Upper lobe of left lung (tissue), 6 donors: ENCODE measurements at regions not wholly inside any gene's neighbourhood (a gene's known extent, or its start where the extent isn't known, plus 50 kb on each side); places are given as distances from the start of the nearest gene placed in this dataset.

ENCODE experiments used
- ATAC-seq, 2 donors: fragments of 200-7000 bp; cut with Tn5 transposase; one replicate each; pipeline ENCODE4 v1.9.1; 2022; ENCODE audit warnings: mild to moderate bottlenecking in 2 of 2, moderate library complexity in 2 of 2; ENCODE audit not compliant: low FRiP score in 2 of 2
- DNase-seq, 2 donors: peaks; one replicate each; pipeline ENCODE4 v3.0.0-alpha.2; 2019 to 2020
- H3K27ac ChIP-seq, 4 donors: fragments of 200-600 bp; sonication (generic); one replicate each; pipeline ENCODE4 v1.5.1; 2016 to 2019
- H3K27me3 ChIP-seq, 4 donors: fragments of 200-600 bp; sonication (generic); one replicate each; pipeline ENCODE4 v1.5.1; 2017 to 2019
- H3K36me3 ChIP-seq, 4 donors: fragments of 200-600 bp; sonication (generic); one replicate each; pipeline ENCODE4 v1.5.1; 2016 to 2019
- H3K4me1 ChIP-seq, 4 donors: fragments of 200-600 bp; sonication (generic); one replicate each; pipeline ENCODE4 v1.5.1; 2018 to 2019
- H3K4me3 ChIP-seq, 4 donors: fragments of 200-600 bp; sonication (generic); one replicate each; pipeline ENCODE4 v1.5.1; 2017 to 2019; ENCODE audit warnings: mild to moderate bottlenecking in 2 of 4, moderate library complexity in 1 of 4
- H3K9me3 ChIP-seq, 4 donors: fragments of 200-600 bp; sonication (generic); one replicate each; pipeline ENCODE4 v1.5.1; 2018 to 2019
- EP300 ChIP-seq, 4 donors: sonication (generic); formaldehyde crosslinking; IDR thresholded peaks; one replicate each; pipeline ENCODE4 v1.5.1; 2017; ENCODE audit warnings: antibody characterized with exemption in 4 of 4, control low read depth in 2 of 4
- POLR2A ChIP-seq, 4 donors: fragments of 450-650 bp; IDR thresholded peaks; one replicate each; pipeline ENCODE4 v1.5.1; 2016 to 2017; ENCODE audit warnings: antibody characterized with exemption in 4 of 4, mild to moderate bottlenecking in 2 of 4
- POLR2AphosphoS5 ChIP-seq, 2 donors: sonication (generic); formaldehyde crosslinking; IDR thresholded peaks; one replicate each; pipeline ENCODE4 v1.5.1; 2017; ENCODE audit warnings: antibody characterized with exemption in 2 of 2
- WGBS, 2 donors: methylation state at CpG; one replicate each; pipeline ENCODE4 v1.1.5; 2017 to 2018; 5-methylcytosine and 5-hydroxymethylcytosine counted together
- TF ChIP-seq, protein P1 (sequence below), 6 experiments: fragments of 450-650 bp in 4 of 6; fragments of 200-600 bp in 2 of 6; sonication (generic) in 2 of 6; IDR thresholded peaks; one replicate each; pipeline ENCODE4 v1.5.1; 2016 to 2019; ENCODE audit warnings: antibody characterized with exemption in 6 of 6
- donor health status: DM: no; HTN: no; CAD: no; lungs with moderate emphysema.
- donor health status: DM: no; HTN: yes; CAD: no; lungs with severe emphysema.

DNA sequence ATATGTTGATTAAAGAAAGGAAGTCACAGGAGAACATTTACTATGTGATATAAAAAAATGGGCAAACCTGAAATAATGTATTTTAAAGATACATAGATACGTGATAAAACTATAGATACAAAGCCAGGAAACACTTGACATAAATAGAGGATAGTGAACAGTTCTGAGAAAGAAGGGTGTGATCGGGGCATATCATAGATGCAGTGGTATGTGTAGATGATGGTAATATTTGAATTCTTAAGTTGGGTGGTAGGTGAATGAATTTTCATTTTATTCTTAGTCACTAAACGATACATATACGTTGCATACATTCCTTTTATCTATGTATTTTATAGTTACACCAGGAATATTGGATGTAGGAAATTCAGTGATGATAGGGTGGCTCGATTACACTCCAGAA is 138.7 kb upstream of the ARRDC3 start:
- no peaks in the 10 kb centered on the region for H3K4me1 ChIP-seq
- H3K27ac ChIP-seq = no peak overlapping the region
- DNase-seq (no peak), ATAC-seq (no peak)
- TF ChIP-seq POLR2AphosphoS5 (IDR thresholded peaks at IDR 0.05) (no peak), EP300 (IDR thresholded peaks at IDR 0.05) (no peak), POLR2A (IDR thresholded peaks at IDR 0.05) (no peak)
- TF ChIP-seq, protein P1, sequence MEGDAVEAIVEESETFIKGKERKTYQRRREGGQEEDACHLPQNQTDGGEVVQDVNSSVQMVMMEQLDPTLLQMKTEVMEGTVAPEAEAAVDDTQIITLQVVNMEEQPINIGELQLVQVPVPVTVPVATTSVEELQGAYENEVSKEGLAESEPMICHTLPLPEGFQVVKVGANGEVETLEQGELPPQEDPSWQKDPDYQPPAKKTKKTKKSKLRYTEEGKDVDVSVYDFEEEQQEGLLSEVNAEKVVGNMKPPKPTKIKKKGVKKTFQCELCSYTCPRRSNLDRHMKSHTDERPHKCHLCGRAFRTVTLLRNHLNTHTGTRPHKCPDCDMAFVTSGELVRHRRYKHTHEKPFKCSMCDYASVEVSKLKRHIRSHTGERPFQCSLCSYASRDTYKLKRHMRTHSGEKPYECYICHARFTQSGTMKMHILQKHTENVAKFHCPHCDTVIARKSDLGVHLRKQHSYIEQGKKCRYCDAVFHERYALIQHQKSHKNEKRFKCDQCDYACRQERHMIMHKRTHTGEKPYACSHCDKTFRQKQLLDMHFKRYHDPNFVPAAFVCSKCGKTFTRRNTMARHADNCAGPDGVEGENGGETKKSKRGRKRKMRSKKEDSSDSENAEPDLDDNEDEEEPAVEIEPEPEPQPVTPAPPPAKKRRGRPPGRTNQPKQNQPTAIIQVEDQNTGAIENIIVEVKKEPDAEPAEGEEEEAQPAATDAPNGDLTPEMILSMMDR (IDR thresholded peaks at IDR 0.05) = no peak
- WGBS, 2 donors = 51 to 90% methylated on average over 5 of the region's 5 CpGs
- no peaks in the 10 kb centered on the region for H3K36me3 ChIP-seq
- no peaks in the 10 kb centered on the region for H3K27me3 ChIP-seq
- H3K9me3 ChIP-seq = no peaks in the 10 kb centered on the region
- H3K4me3 ChIP-seq = no peak overlapping the region

GRCh38 chr5:91521334-91521733 is 138.2 kb upstream of the ARRDC3 start:
- Histone ChIP-seq H3K9me3 (no peaks in the 10 kb centered on the region), H3K36me3 (no peaks in the 10 kb centered on the region), H3K27ac (no peak overlapping the region), H3K4me3 (no peak overlapping the region), H3K4me1 (no peaks in the 10 kb centered on the region), H3K27me3 (no peaks in the 10 kb centered on the region)
- 89 to 94% methylated on average over 1 of the region's 1 CpG for WGBS, 2 donors
- no peak for DNase-seq
- TF ChIP-seq POLR2A (IDR thresholded peaks at IDR 0.05) (no peak), EP300 (IDR thresholded peaks at IDR 0.05) (no peak), POLR2AphosphoS5 (IDR thresholded peaks at IDR 0.05) (no peak)
- TF ChIP-seq, protein P1 (IDR thresholded peaks at IDR 0.05) = no peak
- ATAC-seq = no peak

- Histone ChIP-seq H3K9me3 (no peaks in the 10 kb centered on the region), H3K36me3 (no peaks in the 10 kb centered on the region), H3K4me3 (no peak overlapping the region), H3K27me3 (no peaks in the 10 kb centered on the region), H3K4me1 (no peaks in the 10 kb centered on the region), H3K27ac (no peak overlapping the region)
- 52 to 54% methylated on average over 4 of the region's 4 CpGs for WGBS, 2 donors
- DNase-seq = no peak
- ATAC-seq = no peak
- TF ChIP-seq, protein P1 (IDR thresholded peaks at IDR 0.05) = no peak
- TF ChIP-seq POLR2AphosphoS5 (IDR thresholded peaks at IDR 0.05) (no peak), EP300 (IDR thresholded peaks at IDR 0.05) (no peak), POLR2A (IDR thresholded peaks at IDR 0.05) (no peak)
These were observed 131.3 kb upstream of the ARRDC3 start for GRCh38 chr5:91514400-91514799.

DNA sequence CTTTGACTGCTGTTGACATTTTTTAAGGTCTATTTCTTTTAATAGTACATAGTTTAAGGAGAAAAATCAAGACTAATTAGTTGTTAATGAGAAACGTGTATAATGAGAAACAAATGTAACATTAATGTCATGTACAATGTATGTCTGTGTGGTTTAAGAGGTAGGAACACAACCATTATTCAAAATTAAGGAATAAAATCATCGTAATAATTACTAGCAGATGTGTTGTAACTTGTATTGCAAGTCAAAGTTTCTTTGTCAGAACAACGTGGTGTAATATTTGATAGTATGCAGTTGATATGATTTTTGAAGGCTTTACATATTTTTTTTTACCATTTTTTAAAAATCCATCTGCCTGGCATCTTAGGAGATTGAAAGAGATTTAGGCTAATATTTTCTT is 120.2 kb upstream of the ARRDC3 start:
- DNase-seq (no peak), ATAC-seq (no peak)
- no peaks in the 10 kb centered on the region for H3K27me3 ChIP-seq
- no peak for TF ChIP-seq POLR2AphosphoS5 (IDR thresholded peaks at IDR 0.05)
- TF ChIP-seq, protein P1 (IDR thresholded peaks at IDR 0.05) = no peak
- no peak for TF ChIP-seq EP300 (IDR thresholded peaks at IDR 0.05)
- no peak for TF ChIP-seq POLR2A (IDR thresholded peaks at IDR 0.05)
- H3K4me3 ChIP-seq = no peak overlapping the region
- H3K9me3 ChIP-seq = no peaks in the 10 kb centered on the region
- H3K36me3 ChIP-seq = no peaks in the 10 kb centered on the region
- H3K27ac ChIP-seq = no peak overlapping the region
- 47 to 53% methylated on average over 3 of the region's 3 CpGs for WGBS, 2 donors
- no peaks in the 10 kb centered on the region for H3K4me1 ChIP-seq

DNA sequence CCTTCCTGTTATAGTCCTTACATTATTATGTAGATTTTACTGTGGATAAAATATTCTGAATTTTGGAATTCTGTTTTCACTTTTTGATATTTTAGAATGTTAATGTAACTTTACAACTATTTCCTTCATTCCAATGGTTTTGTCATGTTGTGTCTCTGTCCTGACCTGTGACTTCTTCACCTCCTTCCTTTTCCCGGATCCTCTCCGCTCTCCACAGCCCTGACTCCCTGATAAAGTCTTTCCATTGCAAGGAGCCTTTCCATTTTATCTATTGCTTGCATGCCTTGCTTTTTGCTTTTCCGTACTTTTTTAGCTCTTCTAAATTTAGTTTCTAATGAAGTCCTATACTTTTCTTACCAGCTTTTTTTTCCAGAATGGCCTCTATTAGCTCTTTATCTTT is 117.6 kb upstream of the ARRDC3 start:
- no peaks in the 10 kb centered on the region for H3K4me1 ChIP-seq
- 40 to 74% methylated on average over 3 of the region's 3 CpGs for WGBS, 2 donors

More for the DNA sequence above, 117.6 kb upstream of the ARRDC3 start:
- ATAC-seq (no peak), DNase-seq (no peak)
- TF ChIP-seq EP300 (IDR thresholded peaks at IDR 0.05) (no peak), POLR2AphosphoS5 (IDR thresholded peaks at IDR 0.05) (no peak), POLR2A (IDR thresholded peaks at IDR 0.05) (no peak)
- TF ChIP-seq, protein P1 (IDR thresholded peaks at IDR 0.05) = no peak
- Histone ChIP-seq H3K9me3 (no peaks in the 10 kb centered on the region), H3K27ac (no peak overlapping the region), H3K36me3 (no peaks in the 10 kb centered on the region), H3K4me3 (no peak overlapping the region), H3K27me3 (no peaks in the 10 kb centered on the region)
